HL-60 (cell line): ENCODE measurements at regions not wholly inside any gene's neighbourhood (a gene's known extent, or its start where the extent isn't known, plus 50 kb on each side); places are given as distances from the start of the nearest gene placed in this dataset.

ENCODE experiments used
- GABPA ChIP-seq: IDR thresholded peaks from 2 replicates; pipeline ENCODE4 v1.6.1; 2012; ENCODE audit warnings: low read depth
- TF ChIP-seq, protein P1 (sequence below): IDR thresholded peaks from 2 replicates; pipeline ENCODE4 v1.6.1; 2012; ENCODE audit warnings: low read depth; ENCODE audit not compliant: insufficient replicate concordance
- TF ChIP-seq, protein P2 (sequence below): IDR thresholded peaks from one replicate; pipeline ENCODE4 v1.5.1; 2011; ENCODE audit warnings: low read length, control low read depth, inconsistent platforms; ENCODE audit not compliant: insufficient read depth

DNA sequence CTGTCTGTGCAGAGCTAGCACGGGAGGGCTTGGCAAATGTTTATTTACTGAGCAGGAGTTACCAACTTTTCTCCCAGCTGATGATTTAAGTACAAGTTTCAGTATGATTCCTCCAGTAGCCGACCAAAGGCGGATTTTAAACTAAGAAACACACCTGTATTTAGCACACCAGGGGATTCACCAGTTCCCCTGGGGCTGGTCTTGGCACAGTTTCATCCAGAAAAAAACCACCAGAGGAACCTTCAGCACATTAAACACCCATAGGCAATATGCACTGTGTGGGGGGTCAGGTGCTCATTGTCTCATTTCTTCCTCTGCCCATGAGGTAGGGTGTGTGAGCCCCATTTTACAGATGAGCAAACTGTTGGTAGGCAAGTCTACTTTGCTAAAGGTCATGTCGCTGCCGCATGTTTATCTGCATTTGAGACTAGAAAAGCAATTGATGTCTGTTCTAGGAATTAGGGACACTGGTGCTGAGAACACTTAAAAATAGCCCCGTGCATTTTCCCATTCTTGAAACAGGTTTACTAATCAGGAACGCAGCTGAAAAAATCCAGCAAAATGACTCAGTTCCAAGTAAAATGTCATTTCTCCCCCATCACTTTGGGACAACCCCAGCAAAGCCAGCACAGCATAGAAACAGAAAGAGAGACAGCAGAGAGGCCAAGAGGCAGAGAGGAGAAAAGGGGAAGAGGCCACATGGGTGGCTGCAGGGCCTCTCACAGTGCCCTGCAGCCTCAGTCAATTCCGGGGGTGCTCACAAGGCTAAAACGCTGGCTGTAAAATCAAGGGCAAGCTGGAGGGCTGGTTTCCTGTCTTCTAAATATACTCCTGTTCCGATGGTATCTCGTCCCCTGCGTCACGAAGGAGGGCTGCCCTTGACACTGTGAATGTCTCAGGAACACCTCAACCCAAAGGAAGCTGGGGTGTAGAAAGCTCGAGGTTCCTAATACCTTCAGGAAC, 166.8 kb upstream of the ID2 start:
- TF ChIP-seq GABPA = no peak
- TF ChIP-seq, protein P1, sequence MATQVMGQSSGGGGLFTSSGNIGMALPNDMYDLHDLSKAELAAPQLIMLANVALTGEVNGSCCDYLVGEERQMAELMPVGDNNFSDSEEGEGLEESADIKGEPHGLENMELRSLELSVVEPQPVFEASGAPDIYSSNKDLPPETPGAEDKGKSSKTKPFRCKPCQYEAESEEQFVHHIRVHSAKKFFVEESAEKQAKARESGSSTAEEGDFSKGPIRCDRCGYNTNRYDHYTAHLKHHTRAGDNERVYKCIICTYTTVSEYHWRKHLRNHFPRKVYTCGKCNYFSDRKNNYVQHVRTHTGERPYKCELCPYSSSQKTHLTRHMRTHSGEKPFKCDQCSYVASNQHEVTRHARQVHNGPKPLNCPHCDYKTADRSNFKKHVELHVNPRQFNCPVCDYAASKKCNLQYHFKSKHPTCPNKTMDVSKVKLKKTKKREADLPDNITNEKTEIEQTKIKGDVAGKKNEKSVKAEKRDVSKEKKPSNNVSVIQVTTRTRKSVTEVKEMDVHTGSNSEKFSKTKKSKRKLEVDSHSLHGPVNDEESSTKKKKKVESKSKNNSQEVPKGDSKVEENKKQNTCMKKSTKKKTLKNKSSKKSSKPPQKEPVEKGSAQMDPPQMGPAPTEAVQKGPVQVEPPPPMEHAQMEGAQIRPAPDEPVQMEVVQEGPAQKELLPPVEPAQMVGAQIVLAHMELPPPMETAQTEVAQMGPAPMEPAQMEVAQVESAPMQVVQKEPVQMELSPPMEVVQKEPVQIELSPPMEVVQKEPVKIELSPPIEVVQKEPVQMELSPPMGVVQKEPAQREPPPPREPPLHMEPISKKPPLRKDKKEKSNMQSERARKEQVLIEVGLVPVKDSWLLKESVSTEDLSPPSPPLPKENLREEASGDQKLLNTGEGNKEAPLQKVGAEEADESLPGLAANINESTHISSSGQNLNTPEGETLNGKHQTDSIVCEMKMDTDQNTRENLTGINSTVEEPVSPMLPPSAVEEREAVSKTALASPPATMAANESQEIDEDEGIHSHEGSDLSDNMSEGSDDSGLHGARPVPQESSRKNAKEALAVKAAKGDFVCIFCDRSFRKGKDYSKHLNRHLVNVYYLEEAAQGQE = no peak
- TF ChIP-seq, protein P2, sequence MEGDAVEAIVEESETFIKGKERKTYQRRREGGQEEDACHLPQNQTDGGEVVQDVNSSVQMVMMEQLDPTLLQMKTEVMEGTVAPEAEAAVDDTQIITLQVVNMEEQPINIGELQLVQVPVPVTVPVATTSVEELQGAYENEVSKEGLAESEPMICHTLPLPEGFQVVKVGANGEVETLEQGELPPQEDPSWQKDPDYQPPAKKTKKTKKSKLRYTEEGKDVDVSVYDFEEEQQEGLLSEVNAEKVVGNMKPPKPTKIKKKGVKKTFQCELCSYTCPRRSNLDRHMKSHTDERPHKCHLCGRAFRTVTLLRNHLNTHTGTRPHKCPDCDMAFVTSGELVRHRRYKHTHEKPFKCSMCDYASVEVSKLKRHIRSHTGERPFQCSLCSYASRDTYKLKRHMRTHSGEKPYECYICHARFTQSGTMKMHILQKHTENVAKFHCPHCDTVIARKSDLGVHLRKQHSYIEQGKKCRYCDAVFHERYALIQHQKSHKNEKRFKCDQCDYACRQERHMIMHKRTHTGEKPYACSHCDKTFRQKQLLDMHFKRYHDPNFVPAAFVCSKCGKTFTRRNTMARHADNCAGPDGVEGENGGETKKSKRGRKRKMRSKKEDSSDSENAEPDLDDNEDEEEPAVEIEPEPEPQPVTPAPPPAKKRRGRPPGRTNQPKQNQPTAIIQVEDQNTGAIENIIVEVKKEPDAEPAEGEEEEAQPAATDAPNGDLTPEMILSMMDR = no peak
